ENCODE measurements at regions not wholly inside any gene's neighbourhood (a gene's known extent, or its start where the extent isn't known, plus 50 kb on each side); places are given as distances from the start of the nearest gene placed in this dataset.
"Not testable (repeated sequence)": the region's sequence is repeated elsewhere in the genome, so short reads cannot be mapped to it uniquely, and the experiment has no call there.

DNA sequence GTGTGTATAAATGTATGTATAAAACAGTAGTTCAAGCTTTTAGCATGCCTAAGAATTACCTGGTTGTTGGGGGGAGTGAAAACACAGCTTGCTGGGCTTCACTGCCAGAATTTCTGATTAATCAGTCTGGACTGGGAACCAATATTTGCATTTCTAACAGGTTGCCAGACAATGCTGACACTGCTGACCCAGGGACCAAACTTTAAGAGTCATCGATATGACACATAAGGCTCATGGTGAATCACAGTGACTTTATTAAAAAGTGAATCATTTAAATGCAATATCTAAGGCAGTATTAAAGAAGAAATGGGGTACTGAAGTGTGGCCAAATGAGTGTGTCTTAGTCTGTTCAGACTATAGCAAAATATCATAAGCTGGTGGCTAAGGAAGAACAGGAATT, 195.9 kb upstream of the DTNA start:
- DNase-seq (ENCODE audit: low spot score), result no peak
- intact Hi-C loops (cut with DNase I), result no loop called here

DNA sequence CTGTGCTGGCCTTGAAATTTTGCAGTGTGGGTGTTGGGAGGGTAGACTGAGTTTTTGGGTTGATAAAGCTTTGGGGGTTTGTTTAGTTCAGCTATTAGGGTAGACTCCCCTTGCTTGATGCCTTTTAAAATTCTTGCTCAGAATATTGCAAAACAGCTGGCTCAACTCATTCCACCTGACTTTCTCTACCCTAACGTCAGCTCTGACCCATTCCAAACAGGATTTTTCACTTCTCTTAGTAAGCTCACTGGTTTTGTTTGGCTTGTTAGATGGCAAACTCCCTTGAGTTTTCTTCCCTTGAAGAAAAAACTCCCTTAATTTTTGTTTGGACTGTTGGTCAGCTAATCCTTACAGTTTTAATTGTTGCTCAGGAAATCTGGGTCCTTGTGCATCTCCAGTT, 195.1 kb upstream of the DTNA start:
- intact Hi-C loops (cut with DNase I), result no loop called here
- no peak for DNase-seq (ENCODE audit: low spot score)

DNA sequence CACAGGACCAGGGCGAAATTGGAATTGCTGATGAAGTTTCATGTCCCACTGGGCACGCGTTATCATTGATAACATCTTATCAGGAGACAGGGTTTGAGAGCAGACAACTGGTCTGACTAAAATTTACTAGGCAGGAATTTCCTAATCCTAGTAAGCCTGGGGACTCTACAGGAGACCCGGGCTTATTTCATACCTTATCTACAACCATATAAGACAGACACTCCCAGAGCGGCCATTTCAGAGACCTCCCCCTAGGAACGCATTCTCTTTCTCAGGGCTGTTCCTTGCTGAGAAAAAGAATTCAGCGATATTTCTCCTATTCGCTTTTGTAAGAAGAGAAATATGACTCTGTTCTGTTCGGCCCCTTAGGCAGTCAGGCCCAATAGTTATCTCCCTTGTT, 193.7 kb upstream of the DTNA start:
- DNase-seq (ENCODE audit: low spot score); intact Hi-C loops (cut with DNase I): not testable (repeated sequence)

DNA sequence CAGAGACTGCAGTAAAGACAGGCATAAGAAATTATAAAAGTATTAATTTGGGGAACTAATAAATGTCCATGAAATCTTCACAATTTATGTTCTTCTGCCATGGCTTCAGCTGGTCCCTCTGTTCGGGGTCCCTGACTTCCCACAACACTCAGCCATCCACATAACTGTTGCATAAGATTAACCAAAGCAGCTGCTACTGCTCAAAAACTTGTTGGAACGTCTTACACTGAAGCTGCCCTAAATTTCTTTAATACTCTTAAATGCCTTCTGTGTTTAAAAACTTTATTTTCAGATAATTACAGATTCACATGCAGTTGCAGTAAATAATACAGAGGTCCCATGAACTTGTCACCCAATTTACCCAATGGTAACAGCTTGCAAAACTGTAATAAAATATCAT, 193.1 kb upstream of the DTNA start:
- DNase-seq (ENCODE audit: low spot score); intact Hi-C loops (cut with DNase I): not testable (repeated sequence)

DNA sequence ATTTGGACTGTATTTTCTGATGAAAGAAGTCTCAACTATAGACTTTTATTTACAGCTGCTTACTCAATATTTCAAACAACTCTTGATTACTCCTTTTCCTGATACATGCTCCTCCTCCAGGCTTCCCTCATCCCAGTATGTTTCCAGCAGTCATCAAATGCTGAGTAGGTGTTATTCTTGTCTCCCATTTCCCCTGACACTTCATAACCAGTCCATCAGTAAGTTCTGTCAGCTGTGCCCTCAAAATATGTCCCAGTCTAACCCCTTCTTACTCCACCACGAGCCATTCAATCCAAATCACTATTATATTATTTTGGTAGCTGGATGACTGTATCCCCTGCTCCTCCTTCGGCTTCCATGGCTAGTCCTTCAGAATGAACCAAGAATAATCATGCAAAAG, 189.1 kb upstream of the DTNA start:
- intact Hi-C loops (cut with DNase I), result no loop called here
- no peak for DNase-seq (ENCODE audit: low spot score)

DNA sequence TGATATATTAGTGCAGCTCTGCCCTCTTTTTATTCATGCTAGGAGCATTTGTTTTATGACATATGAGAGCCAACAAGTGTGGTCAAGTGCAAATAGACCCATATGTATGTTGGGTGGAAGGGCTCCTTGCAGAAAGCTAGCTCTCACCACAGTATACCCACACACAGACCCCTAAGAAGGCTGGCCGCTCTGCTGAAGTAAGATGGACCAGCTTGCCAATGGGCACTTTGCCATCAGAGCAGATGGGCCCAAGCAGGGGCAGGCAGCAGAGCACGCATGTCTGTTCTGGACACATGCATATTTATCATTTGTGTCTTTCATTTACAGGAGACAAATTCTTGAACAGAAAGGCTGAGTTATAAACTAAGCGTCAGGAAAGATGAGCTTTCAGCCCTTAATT, 187.5 kb upstream of the DTNA start:
- intact Hi-C loops (cut with DNase I), result no loop called here
- no peak for DNase-seq (ENCODE audit: low spot score)

DNA sequence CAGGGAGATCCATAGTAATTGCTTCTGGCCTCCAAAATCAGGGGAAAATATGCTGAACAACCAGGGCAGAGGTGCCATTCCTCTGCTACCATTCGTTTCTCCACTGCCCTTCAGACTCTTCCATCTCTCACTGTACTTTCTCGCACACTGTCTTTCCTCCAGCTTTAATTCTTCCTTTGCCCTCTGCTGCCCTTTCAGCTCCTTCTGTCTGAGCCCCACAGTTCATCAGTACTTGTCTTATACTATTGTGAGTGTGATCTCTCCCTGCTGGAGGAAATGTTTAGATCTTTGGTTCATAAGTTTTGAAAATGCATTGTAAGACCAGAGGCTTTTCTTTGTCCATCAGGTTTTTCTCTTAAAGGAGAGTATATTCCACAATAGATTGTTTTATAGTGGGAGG, 184.9 kb upstream of the DTNA start:
- DNase-seq (ENCODE audit: low spot score), result no peak
- intact Hi-C loops (cut with DNase I), result no loop called here

DNA sequence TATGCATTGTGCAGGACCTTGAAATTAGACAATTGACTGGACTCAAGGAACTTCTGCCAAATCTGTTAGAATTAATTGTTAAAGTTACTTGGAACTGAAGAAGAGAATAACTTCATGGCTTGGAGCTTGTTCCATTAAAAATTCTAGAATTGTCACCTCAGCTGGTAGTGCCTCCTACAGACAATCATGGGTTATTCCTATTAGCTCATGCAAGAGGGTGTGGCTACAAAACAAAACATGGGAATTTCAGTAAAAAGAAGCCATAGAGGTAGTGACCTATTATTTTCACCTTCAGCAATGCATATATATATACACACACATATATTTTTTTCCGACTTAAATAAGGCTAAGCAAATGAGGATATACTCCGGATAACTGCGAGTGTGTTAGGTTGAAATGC, 181.9 kb upstream of the DTNA start:
- DNase-seq (ENCODE audit: low spot score), result no peak
- intact Hi-C loops (cut with DNase I), result no loop called here

DNA sequence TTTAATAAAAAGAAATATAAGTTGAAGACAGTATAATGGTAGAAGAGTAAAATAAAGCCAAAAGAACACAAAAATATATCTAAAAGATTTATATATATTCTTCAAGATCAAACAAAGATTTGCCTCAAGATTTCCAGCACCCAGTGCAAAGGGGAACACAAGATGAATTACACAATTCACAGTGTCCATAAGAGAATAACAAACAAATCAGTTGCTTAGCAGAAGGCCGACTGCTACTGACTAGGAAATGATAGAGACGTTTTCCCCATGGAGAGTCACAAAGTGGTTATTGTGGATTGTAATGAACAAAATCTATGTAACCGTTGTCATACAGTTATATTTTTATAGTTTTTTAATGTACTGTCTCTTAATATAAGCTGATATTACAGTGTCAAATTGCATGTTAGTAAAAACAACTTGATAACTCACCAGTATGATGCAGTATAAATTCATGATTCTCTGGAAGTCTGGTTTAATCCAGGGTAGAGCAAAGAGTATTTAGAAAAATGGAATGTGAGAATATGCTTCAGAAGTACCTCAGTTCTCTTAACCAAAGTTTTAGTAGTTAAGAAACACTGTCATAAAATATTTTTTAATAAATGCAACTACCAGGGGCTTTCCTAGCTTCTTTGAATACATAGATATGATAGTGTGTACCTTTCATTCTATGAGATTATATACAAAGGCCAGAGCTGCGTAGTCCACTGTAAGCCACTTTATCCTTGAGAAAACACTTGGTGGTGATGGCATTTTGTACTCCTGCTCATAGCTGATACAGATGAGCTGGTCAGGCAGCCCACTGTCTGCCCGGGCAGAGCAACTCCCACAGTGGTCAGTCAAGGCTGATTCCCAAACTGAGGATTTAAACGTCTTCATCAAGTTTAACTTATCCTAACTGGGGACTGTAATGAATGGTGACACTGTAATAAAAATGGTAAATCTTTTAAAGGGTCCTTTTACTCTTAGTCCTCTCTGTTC, 180.5 kb upstream of the DTNA start:
- intact Hi-C loops (cut with DNase I), result no loop called here
- DNase-seq (ENCODE audit: low spot score), result no peak

DNA sequence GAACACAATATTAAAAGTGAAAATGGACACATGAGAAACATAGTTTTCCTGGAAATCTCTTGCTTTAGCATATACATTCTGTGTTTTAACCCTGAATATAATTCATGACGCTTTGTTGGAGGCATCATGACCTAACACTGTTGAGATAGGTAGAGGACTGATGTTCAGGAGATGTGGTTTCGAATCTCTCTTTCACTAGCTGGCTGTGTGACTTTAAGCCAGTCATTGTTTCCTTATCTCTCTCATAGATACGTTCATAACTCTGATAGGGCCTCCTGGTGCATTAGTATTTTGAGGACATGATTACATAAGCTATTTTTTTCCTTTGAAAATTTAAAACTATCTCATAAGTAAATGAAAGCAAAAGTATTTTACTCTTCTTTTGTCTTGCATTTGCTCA, 179.0 kb upstream of the DTNA start:
- intact Hi-C loops (cut with DNase I), result no loop called here
- DNase-seq (ENCODE audit: low spot score), result no peak

DNA sequence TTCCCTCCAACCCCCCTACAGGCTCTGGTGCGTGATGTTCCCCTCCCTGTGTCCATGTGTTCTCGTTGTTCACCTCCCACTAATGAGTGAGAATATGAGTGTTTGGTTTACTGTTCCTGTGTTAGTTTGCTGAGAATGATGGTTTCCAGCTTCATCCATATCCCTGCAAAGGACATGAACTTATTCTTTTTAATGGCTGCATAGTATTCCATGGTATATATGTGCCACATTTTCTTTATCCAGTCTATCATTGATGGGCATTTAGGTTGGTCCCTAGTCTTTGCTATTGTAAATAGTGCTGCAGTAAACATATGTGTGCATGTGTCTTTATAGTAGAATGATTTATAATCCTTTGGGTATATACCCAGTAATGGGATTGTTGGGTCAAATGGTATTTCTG, 175.5 kb upstream of the DTNA start:
- DNase-seq (ENCODE audit: low spot score); intact Hi-C loops (cut with DNase I): not testable (repeated sequence)

DNA sequence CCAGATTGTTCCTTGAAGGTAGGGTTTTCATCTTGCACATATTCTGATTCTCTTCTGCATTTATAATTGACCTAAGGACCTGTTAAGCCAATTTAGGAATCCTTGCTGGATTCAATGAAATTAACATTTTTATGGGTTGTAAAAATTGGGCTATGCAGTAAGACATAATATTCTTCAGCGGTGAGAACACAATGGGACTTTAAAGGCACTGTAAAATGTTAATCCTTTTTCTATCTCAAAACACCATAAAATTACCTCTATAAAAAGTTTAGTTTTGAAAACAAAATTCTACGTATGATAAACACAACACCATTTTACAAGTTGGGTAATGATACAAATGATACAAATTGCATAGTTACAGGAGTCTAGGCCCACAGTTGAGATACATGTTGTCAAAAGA, 169.2 kb upstream of the DTNA start:
- intact Hi-C loops (cut with DNase I), result no loop called here
- DNase-seq (ENCODE audit: low spot score), result no peak

DNA sequence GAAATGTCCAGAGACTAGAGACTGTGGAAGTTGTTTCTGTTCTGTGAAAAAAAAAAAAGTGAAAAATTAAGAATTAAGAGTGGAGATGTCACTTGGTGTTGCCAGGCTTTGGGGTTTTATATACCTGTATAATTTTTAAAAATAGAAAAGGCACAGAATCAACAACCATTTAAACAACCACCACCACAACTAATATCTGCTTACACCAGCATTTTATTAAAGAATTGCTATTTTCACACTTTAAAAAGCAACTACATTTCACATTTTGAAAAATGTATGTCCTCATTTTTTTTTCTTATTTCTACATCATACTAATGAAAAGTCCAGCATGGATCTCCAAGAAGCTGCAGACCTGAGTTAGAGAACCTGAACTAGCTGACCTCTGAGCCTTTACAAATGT, 167.5 kb upstream of the DTNA start:
- no peak for DNase-seq (ENCODE audit: low spot score)
- intact Hi-C loops (cut with DNase I), result no loop called here

DNA sequence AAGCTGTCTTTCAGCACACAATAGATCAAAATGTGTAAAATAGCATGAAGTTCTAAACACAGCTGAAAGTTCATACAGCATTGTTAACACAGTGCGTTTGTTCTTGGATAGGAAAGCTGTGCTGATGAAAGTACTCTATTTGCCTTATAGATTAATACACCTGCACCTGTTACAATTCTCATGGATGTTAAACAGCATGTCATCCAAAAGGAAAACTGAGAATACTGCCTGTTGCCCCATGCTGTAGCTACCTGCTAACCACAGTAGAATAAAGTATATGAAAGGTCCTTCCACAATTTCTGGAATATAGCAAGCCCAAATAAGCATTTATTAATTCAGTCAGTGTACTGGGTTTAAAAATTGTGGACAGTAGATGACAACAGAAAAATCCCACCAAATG, 166.7 kb upstream of the DTNA start:
- intact Hi-C loops (cut with DNase I), result no loop called here
- DNase-seq (ENCODE audit: low spot score), result no peak

DNA sequence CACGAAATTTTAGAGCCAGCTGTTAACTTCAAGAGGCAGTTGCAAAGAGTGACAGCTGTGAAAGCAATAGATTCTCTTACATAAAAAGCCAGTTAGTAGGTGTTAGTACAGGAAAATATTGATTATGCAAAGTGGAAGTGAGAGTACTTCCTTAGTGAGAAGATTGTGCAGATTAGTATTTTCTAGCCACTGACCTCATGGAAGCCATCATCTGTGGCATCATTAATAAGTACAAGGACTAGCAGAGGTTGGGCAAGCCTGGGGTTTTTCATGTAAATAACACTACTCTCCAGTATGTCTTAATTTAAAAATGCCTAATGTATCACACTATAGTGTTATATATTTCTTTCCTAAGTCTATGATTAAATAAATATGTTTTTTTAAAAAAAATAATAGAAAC, 166.2 kb upstream of the DTNA start:
- intact Hi-C loops (cut with DNase I), result no loop called here
- DNase-seq (ENCODE audit: low spot score), result no peak

DNA sequence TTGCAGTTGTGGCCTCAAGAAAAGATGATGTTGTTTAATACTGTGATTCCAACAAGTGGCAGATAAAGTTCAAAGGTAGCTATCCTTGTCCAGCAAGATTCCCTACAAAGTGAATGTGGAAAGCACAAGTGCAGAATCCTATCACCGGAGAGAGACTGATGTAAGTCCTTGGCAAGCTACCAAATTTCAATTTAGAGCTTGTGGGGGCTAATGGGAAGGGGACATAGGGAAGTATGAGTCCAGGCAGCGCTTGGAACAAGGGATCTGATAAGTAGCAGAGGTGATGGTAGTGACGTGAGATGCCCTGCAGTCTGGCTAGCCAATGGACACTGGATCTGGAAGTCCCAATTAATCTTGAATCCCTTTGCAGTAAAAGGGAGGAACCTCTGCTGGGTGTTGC, 165.2 kb upstream of the DTNA start:
- DNase-seq (ENCODE audit: low spot score), result no peak
- intact Hi-C loops (cut with DNase I), result no loop called here

DNA sequence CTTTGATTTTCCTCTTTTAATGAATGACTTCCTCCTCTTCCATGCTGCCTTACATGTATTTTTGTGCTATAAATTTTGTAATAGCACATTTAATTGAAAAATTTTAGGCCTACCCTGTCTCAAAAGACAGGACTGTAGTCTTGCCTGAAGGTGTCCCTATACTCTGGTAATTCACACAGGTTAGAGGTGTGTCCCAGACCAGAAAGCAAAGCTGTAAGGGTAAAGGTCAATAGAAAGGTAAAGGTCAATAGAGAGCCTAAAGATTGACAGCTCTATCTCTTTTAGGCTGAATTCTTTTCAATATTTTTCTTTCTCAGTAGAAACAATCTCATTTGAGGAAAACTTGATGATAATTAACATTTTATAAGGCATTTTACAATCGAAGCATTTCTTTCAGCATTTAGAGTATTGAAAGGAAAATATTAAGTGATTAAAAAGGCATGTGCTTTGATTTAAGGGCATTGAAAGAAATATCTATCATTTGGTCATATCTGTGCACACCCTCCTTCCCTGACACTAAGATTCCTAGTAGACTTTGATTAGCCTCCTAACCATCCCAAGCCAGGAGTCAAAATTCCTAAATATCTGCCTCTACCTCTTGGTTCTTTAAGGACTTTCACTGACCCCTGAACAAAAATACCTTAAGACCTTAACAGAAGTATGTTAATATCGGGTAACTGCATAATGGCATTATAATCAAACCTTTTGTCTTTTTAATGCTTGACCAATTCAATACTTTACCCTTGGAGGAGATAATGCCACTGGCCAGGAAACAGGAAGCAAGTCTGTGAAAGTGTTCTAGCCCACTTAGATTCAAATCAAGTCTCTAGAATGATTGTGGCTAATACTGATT, 161.8 kb upstream of the DTNA start:
- DNase-seq (ENCODE audit: low spot score), result no peak
- intact Hi-C loops (cut with DNase I), result no loop called here

DNA sequence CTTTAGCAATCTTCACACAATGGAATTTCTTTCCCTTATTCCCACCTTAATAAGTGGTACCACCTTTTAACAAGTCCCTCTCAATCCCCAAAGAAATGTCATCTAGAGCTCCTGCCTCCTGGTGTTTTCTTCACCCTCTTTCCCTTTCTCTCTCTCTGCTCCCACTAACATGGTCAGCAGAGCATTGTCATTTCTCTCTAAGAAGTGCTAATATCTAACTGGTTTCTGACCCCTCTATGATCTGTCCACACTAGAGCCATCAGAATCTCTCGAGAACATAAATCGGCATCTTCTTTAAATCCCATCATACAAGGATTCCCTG, 161.2 kb upstream of the DTNA start:
- intact Hi-C loops (cut with DNase I), result no loop called here
- no peak for DNase-seq (ENCODE audit: low spot score)

DNA sequence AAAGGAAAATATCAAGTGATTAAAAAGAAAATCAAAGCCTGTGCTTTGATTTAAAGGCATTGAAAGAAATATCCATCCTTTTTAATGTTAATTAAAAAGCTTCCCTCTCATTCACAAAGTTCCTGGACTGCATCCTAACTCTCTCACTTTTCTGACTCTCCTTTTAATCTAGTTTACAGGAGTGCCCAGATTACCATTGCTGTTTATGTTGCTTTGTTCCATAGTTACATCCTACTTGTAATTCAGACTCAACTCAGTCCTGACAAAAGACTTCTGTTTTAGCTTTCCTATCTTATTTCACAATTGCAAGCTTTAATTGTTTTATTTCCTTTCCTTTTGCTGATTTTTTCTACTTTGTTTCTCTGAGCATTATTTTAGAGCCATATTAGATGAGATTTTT, 160.7 kb upstream of the DTNA start:
- no peak for DNase-seq (ENCODE audit: low spot score)
- intact Hi-C loops (cut with DNase I), result no loop called here

DNA sequence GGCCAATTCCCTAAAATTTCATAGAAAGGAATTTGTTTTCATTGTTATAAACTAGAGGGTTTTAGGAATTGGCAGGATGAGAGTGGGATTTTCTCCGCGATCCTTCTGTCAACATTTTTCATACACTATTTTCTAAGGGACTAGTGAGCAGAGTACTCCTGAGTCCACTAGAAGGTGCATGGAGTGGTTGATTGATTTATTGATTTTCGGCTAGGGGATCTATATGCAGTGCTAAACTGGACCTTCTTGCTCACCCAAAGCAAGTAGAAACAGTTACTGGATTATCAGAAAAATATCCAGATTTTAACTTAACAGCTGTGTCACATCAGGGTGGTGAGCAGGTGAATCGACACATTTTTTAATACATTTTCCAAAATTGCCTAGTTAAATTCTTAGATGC, 159.9 kb upstream of the DTNA start:
- no peak for DNase-seq (ENCODE audit: low spot score)
- intact Hi-C loops (cut with DNase I), result no loop called here

DNA sequence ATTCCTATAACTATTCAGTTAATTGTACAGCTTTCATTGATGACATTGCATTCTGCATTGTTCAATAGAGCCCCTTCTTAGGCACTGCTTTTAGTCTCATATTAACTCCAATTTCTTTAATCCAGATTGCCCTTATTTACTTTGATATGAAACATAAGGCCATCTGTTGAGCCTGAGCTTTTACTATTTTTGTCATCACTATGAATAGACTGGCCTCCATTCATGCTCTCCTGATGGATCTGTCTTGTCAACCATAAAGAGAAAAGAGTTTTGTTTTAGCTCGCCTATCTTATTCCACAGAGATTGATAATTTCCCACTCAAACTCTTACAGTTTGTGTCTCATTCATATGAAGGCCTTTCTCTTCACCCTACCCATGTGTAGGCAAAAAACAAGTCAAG, 159.2 kb upstream of the DTNA start:
- no peak for DNase-seq (ENCODE audit: low spot score)
- intact Hi-C loops (cut with DNase I), result no loop called here
